ENCODE measurements at regions not wholly inside any gene's neighbourhood (a gene's known extent, or its start where the extent isn't known, plus 50 kb on each side); places are given as distances from the start of the nearest gene placed in this dataset.

GRCh38 chr12:54736549-54736948, 88.4 kb upstream of the DCD start:
- WGBS (ENCODE audit: low lambda C conversion rate), result 2% methylated on average over 2 of the region's 2 CpGs

GRCh38 chr12:54734196-54734950, 86.2 kb upstream of the DCD start:
- Histone ChIP-seq H3K27me3 (ENCODE audit: insufficient read depth) (no peaks in the 10 kb centered on the region), H3K79me2 (ENCODE audit: insufficient read depth) (no peaks in the 10 kb centered on the region), H3K27ac (ENCODE audit: low read depth in 2 of 2, low read length in 1 of 2) (no peak overlapping the region), H3K4me3 (ENCODE audit: low read depth in 2 of 2, low read length in 1 of 2) (no peak overlapping the region), H3K9ac (no peak overlapping the region), H2AFZ (ENCODE audit: low read depth) (no peak overlapping the region), H3K36me3 (replicated peaks in 1 of 2; ENCODE audit: control insufficient read depth in 1 of 2, insufficient read depth in 2 of 2, low read length in 1 of 2) (no peaks in the 10 kb centered on the region), H3K9me3 (no peaks in the 10 kb centered on the region), H3F3A (replicated peaks; ENCODE audit: insufficient read depth) (no peaks in the 10 kb centered on the region), H3K4me2 (no peak overlapping the region), H3K9me2 (no peaks in the 10 kb centered on the region), H3K4me1 (ENCODE audit: control insufficient read depth in 1 of 2, insufficient read depth in 2 of 2, low read depth in 1 of 2, low read length in 1 of 2) (no peaks in the 10 kb centered on the region), H4K20me1 (ENCODE audit: insufficient read depth) (no peaks in the 10 kb centered on the region)
- CTCF ChIA-PET, result interaction anchor here (1.0 kb wide), 1 partner anchor 10 kb away, joined by 3 read pairs; no protein-coding TSS in a partner anchor
- POLR2A ChIA-PET, result no interaction called here
- DNase-seq, result no peak
- TF ChIP-seq, protein P1, sequence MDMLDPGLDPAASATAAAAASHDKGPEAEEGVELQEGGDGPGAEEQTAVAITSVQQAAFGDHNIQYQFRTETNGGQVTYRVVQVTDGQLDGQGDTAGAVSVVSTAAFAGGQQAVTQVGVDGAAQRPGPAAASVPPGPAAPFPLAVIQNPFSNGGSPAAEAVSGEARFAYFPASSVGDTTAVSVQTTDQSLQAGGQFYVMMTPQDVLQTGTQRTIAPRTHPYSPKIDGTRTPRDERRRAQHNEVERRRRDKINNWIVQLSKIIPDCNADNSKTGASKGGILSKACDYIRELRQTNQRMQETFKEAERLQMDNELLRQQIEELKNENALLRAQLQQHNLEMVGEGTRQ (IDR thresholded peaks at IDR 0.05; ENCODE audit: borderline replicate concordance, low read depth, low read length), result no peak
- TF ChIP-seq SMC3 (IDR thresholded peaks at IDR 0.05; ENCODE audit: low read depth, low read length) (no peak), NFIC (IDR thresholded peaks at IDR 0.05; ENCODE audit: borderline replicate concordance) (no peak)
- 2% methylated on average over 4 of the region's 4 CpGs for WGBS (ENCODE audit: low lambda C conversion rate)

More at GRCh38 chr12:54736549-54736948, 88.4 kb upstream of the DCD start:
- Histone ChIP-seq H3K4me3 (ENCODE audit: low read depth in 2 of 2, low read length in 1 of 2) (no peak overlapping the region), H3K27me3 (ENCODE audit: insufficient read depth) (no peaks in the 10 kb centered on the region), H4K20me1 (ENCODE audit: insufficient read depth) (no peaks in the 10 kb centered on the region), H2AFZ (ENCODE audit: low read depth) (no peak overlapping the region), H3K36me3 (replicated peaks in 1 of 2; ENCODE audit: control insufficient read depth in 1 of 2, insufficient read depth in 2 of 2, low read length in 1 of 2) (no peaks in the 10 kb centered on the region), H3K27ac (ENCODE audit: low read depth in 2 of 2, low read length in 1 of 2) (no peak overlapping the region), H3K9me2 (no peaks in the 10 kb centered on the region), H3K4me1 (ENCODE audit: control insufficient read depth in 1 of 2, insufficient read depth in 2 of 2, low read depth in 1 of 2, low read length in 1 of 2) (no peaks in the 10 kb centered on the region), H3K9me3 (no peaks in the 10 kb centered on the region), H3K4me2 (no peak overlapping the region), H3K79me2 (ENCODE audit: insufficient read depth) (no peaks in the 10 kb centered on the region), H3F3A (replicated peaks; ENCODE audit: insufficient read depth) (no peaks in the 10 kb centered on the region), H3K9ac (no peak overlapping the region)
- no peak for DNase-seq
- ChIA-PET POLR2A (no interaction called here), CTCF (interaction anchor here (1.0 kb wide), 1 partner anchor 10 kb away, joined by 4 read pairs; no protein-coding TSS in a partner anchor)
- TF ChIP-seq FOXM1 (IDR thresholded peaks at IDR 0.05; ENCODE audit: low read depth), result no peak

DNA sequence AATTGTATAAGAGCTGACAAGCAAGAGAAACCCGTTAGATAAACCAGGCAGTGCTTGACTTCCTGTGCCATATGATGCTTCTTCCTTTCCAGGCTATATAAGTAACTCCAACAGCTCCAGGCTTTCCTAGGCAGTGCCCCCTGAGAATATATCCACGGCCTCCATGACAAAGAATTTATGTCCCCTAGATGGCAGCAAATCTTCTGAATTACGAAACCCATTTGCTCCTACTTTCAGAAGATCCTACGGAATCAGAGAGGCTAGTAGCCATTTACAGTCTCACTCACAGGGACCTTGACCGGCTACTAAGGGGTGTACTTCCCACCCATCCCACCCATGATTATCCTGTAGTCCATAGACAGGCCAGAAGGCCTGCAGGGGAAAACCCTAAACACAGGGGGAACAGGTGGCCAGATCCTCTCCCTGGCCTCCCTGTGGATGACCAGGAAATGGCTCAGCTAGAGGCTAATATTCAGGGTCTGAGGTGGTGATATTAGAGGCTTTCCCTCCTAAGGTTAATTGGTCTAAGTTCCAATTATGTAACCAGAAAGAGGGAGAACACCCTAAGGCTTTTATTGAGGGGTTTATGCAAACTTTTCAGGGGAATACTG, 77.2 kb upstream of the DCD start:
- POLR2A ChIA-PET, result no interaction called here
- no peak overlapping the region for H3K9ac ChIP-seq
- no peaks in the 10 kb centered on the region for H4K20me1 ChIP-seq (ENCODE audit: insufficient read depth)
- whole genome bisulfite sequencing (ENCODE audit: low lambda C conversion rate), result 0% methylated on average over 5 of the region's 5 CpGs
- H3K9me3 ChIP-seq, result no peaks in the 10 kb centered on the region
- no peak for DNase-seq
- H3K4me3 ChIP-seq (ENCODE audit: low read depth in 2 of 2, low read length in 1 of 2), result no peak overlapping the region; a peak in 1 of 4 replicates
- no peaks in the 10 kb centered on the region for H3F3A ChIP-seq (replicated peaks; ENCODE audit: insufficient read depth)
- CTCF ChIA-PET, result interaction anchor here (0.9 to 2.0 kb wide), 8 partner anchors 12 to 268 kb away, joined by 3 to 9 read pairs (median 3); no protein-coding TSS in a partner anchor
- H3K27ac ChIP-seq (ENCODE audit: low read depth in 2 of 2, low read length in 1 of 2), result no peak overlapping the region
- no peak overlapping the region for H2AFZ ChIP-seq (ENCODE audit: low read depth)
- H3K9me2 ChIP-seq, result no peaks in the 10 kb centered on the region
- H3K79me2 ChIP-seq (ENCODE audit: insufficient read depth), result no peaks in the 10 kb centered on the region
- no peaks in the 10 kb centered on the region for H3K4me1 ChIP-seq (ENCODE audit: control insufficient read depth in 1 of 2, insufficient read depth in 2 of 2, low read depth in 1 of 2, low read length in 1 of 2)
- H3K4me2 ChIP-seq, result no peak overlapping the region
- H3K36me3 ChIP-seq (replicated peaks in 1 of 2; ENCODE audit: control insufficient read depth in 1 of 2, insufficient read depth in 2 of 2, low read length in 1 of 2), result no peaks in the 10 kb centered on the region
- H3K27me3 ChIP-seq (ENCODE audit: insufficient read depth), result no peaks in the 10 kb centered on the region; the same call in 1 of the 2 replicates
- TF ChIP-seq, protein P2, sequence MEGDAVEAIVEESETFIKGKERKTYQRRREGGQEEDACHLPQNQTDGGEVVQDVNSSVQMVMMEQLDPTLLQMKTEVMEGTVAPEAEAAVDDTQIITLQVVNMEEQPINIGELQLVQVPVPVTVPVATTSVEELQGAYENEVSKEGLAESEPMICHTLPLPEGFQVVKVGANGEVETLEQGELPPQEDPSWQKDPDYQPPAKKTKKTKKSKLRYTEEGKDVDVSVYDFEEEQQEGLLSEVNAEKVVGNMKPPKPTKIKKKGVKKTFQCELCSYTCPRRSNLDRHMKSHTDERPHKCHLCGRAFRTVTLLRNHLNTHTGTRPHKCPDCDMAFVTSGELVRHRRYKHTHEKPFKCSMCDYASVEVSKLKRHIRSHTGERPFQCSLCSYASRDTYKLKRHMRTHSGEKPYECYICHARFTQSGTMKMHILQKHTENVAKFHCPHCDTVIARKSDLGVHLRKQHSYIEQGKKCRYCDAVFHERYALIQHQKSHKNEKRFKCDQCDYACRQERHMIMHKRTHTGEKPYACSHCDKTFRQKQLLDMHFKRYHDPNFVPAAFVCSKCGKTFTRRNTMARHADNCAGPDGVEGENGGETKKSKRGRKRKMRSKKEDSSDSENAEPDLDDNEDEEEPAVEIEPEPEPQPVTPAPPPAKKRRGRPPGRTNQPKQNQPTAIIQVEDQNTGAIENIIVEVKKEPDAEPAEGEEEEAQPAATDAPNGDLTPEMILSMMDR (IDR thresholded peaks at IDR 0.05), result peak; percentile 36
- no peak for TF ChIP-seq MAX (IDR thresholded peaks at IDR 0.05; ENCODE audit: low read depth)

Measured in SK-N-SH (cell line).